GM21423 (cell line): ENCODE measurements at regions not wholly inside any gene's neighbourhood (a gene's known extent, or its start where the extent isn't known, plus 50 kb on each side); places are given as distances from the start of the nearest gene placed in this dataset.

Experiments
- ATAC-seq: cut with Tn5 transposase; IDR thresholded peaks from one replicate; pipeline ENCODE4 v1.9.1; 2021; ENCODE audit warnings: mild to moderate bottlenecking, moderate library complexity; ENCODE audit not compliant: unreplicated experiment

DNA sequence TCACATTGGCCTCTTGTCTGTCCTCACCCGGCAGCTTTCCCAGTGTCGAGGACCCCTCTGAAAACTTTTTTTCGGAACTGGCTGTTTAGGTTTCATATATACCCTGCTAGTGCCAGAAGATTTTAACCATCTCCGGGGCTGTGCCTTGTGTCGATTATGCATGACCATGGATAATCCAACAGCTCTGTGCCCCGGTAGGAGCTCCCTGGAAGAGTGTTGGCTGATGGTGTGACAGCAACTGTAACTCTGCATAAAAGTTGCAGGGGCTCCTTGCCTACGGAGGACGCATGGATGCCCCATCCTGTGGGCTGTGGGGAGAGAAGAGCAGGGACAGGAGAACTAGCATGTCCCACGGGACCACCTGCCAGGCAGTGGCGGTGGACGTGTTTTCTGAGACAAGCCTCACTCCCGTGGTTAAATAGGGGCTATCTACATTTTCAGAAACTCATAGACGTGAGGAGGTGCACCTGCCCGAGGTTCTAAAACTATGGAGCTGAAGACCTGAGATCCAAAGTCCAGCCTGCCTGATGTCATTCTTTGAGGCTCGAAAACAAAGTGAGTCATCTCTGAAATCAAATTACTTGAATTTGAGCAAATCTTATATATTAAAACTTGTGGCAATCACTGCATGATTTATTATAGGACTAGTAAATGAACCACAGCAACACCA, 437.2 kb upstream of the HS6ST1 start:
- no peak for ATAC-seq

DNA sequence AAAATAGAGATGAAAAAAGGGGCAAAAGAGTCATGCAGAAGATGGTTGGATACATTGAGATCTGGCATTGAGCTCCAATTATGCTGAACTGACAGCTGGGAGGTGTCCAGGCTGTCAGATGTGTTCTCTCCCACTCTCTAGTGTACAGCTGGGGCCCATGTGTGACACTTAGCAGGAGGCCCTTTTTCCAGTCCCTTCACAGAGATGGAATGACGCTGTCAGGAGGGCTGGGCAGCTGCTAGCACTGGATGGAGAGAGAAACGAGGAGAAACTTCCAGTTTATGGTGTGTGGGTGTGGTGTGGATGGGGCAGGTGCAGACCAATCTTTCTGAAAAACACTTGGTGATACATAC, 437.7 kb upstream of the HS6ST1 start:
- no peak for ATAC-seq

DNA sequence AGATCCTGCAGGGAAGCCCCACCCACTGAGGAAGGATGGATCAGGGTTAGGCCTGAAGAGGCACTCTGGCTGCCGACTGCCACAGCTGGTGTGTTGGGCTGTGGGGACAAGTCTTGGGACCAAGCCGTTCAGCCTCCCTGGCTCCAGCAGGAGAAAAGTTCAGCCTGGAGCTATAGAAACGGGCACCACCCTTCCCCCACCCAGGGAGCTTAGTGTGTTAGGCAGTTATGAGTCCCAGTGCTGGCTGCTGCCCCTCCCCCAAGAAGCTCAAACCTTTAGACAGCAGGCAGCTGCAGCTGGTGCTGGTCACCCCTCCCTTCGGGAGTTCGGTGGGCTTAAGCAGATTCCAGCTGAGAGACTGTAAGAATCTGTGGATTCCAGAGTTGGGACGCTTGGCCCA, 447.1 kb upstream of the HS6ST1 start:
- no peak for ATAC-seq

DNA sequence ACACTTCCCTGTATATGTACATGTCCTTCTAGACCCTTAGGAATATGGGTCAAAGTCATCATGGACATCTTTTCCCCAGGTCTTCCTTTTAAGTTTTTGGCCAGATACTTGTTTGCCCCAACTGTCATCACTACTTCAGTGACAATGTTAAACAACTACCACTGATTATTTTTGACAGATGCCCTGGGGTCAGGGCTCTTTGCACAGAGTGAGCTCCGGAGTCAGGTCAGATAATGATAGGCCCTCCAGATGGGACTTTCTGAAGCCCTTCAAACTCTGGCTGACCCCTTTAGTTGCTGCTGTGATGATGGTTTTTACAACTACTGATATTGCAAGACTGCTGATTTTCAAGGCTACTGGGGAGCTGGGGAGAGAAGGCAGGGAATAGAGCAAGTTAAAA, 449.4 kb upstream of the HS6ST1 start:
- no peak for ATAC-seq

DNA sequence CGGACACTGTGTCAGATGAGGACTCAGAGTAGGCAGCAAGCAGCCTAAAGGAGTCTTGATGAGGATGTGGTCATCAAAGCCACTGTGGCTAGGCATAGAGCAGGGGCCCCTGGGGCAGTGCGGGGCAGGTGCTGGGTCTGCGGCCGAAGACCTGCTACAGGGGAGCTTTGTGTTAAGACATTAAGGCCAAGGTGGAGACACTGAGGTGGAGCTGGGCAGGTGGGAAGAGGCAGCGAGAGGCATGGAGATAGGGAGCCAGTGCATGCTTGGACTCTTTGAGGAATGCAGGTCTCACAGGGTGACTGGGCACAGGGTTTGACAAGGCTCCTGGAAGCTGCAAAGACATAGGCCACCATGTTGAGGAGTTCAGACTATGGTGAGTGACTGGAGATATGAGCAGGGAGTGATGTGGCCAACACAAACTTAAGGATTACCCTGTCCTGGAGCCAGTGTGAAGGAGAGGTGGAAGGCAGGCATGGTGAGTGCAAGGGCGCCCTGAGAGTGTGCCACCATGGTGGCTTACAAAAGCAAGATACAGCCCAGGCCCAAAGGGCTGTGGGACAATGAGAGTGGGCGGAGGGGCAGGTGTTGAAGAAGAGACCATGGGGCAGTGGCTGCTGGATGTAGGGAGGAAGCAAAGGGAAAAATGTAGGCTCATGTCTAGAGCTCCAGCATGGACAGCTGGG, 450.9 kb upstream of the HS6ST1 start:
- no peak for ATAC-seq

DNA sequence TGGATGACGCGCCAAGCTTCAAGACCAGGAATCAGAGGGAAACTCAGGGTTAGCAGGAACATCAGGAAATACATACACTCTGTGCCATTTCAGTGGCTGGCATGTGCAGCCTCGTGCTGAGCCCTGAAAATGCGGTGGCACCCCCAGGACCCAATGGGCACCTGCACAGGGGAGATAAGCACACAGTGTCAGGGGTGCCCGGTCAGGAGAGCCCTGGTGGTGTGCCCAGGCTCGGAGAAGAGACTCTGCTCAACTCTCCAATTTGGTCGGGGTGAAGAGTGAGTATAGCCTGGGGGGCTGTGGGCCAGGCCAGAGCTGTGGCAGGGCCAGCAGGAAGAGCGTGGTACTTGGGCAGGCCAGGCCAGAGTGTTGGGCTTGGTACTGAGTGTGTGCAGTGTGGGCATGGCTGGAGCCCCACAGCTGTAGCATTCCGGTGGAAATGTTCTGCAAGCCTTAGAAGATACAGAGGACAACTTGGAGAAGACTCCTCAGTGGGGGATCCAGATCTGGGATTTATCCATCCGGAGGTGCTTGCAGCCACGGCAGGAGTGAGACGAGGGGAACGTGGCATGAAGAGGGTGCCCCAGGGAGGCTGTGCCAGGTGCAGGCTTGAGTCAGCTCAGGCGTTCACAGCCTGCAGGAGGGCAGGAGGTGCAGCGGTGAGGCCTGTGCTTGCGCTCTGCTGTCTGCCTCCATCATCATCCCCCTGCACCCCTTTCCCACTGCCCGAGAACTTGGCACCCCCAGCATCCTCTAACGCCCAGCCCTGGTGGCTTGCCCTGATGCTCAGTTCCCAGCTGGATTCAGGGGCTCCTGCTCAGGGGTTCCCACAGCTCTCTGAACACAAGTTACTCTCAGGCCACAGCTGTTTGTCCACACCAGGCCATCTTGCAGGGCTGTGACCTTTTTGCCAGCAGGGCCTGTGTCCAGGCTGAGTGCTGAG, 451.7 kb upstream of the HS6ST1 start:
- ATAC-seq, result no peak

DNA sequence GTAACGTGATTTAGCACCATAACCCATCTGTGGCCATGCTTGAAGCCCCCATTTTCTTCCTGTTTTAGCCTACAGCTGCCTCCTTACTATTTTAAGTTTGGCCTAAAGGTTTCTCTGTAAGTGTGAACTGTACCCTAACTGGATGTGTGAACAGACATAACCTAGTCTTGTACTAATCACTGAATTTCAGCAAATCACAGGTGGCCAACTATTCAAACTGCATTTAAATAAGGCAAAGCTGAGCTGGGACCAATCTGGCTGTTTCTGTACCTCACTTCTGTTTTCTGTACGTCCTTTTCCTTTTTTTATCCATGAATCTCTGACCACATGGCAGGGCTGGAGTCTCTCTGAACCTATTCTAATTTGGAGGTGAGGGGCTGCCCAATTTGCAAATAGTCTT, 452.7 kb upstream of the HS6ST1 start:
- no peak for ATAC-seq

DNA sequence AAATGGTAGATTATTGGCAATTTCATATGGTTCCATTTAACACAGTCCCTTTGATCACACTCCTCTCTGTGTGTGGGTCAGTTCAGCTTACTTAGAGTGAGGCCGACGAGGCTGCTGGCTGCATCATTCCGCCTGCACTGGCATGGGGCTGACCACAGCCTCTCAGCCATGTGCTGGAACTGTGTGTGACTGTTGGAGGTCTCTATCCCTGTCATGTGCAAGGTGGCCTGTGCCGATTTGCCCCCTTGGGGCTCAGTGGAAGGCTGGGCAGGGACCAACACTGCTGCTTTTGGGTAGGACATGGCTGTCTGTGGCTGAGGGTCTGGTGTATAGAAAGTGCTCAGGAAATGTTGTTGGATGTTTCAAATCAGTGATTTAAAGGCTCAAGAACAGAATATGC, 454.0 kb upstream of the HS6ST1 start:
- no peak for ATAC-seq

DNA sequence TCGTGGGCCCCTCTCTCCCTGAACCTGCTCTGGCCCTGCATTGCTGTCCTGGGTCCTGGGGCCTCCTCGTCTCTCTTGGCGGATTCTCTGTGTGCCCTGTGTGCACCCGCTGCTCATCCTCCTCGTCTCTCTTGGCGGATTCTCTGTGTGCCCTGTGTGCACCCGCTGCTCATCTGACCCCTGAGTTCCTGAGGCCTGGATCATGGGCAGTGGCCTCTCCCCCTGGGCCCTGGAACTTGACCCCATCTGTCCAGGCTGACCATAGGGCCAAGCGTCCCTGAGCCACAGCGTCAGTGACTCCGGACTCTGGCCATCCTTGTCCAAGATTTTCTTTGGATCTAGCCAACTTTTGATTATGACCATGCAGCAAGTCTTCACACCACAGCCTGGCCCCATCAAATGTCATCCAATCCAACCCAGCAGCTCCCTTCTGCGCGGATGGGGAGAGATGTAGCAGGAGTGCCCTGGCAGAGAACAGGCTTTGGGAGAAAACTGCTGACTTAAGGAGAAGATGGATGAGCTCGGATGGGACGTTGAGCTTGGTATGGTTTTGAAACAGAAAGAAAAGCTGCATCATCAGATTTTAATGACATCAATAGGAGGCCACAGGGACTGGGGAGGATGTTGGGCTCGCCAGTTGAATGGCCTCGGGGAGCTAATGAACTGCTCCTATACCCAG, 455.1 kb upstream of the HS6ST1 start:
- no peak for ATAC-seq

DNA sequence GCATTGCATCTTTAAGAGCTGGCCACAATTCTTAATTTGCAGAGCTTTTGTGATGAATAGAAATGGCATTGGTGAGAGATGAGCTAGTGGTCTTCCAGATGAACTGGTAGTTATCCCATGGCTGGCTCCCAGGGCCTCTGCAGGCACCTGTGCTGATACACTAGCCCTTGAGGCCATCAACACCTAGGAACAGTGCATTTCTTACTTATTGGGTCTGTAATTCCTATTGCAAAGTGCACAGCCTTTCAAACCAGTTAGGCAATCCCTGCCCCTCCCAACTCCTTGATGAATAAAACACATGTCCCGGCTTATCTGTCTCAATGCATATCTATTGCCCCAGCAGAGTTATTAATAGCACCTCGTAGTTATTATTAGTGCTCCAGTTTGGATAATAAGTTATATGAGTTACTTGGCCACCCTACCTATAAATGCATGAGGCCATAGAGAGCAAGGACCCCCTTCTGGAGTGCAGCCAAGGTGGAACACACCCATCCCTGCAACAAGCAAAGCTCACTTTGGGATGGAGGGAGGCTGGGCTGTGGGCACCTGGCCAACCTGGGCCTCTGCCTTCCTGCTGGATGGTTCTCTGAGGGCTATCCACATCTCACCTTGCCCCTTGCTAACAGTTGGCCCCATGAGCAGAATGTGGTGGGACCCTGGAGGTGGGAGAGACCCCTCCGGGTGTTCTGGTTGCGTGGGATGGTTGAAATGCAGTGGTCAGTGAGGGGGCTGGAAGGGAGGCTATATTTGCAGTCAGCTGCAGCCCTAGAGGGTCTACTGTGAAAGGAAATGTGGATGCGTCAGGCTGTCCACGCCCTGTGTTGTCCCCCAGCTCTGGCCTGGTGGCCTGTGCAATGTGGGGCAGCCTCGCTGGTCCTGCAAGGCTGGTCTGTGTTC, 455.9 kb upstream of the HS6ST1 start:
- ATAC-seq, result no peak

DNA sequence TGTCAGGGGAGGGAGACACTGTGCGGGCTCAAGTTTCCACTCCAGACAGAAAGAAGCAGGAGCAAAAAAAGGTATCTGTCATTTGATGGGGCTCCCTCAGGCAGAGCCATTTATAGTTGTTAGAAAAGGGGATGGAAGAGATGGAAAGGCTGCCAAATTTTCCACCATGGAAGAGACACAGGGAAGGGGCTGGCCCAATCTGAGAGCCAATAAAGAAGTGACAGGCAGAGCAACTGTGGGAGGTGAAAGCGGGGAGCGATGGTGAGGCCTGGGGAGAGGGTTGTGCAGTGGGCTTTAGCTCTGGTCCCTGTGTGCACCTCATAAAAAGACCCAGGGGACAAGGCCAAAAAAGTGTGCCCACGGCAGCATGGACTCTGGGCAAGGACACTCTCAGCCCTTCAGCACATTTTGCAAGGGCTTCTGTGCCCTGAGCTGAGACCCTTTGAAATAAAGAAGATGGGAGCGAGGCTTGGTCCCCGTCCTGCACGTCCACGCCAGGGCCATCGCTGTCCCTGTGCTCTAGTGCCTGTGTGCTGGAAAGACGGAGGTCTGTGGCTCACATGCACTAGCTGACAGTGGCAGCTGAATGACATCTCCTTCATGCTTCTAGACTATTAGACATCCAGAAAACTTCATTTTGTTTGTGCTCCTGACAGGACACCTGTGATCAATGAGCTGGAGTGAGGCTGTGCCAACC, 456.7 kb upstream of the HS6ST1 start:
- no peak for ATAC-seq

DNA sequence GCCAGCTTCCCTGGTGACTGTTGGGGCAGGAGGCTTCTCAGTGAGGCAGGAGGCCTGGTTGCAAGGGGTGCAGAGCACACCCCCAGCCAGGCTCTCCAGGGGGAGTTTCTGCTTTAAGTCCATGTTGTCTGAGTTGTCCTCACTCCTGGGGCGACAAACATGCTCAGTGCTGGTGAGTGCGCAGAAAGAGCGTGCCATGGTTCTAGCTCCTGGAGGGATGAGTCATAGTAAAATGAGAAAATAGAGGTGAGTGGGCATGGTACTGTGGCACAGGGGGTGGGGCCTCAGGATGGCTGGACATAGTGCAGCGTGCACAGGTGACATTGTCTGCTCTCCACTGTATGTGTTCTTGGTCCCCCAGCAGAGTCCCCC, 457.2 kb upstream of the HS6ST1 start:
- no peak for ATAC-seq

DNA sequence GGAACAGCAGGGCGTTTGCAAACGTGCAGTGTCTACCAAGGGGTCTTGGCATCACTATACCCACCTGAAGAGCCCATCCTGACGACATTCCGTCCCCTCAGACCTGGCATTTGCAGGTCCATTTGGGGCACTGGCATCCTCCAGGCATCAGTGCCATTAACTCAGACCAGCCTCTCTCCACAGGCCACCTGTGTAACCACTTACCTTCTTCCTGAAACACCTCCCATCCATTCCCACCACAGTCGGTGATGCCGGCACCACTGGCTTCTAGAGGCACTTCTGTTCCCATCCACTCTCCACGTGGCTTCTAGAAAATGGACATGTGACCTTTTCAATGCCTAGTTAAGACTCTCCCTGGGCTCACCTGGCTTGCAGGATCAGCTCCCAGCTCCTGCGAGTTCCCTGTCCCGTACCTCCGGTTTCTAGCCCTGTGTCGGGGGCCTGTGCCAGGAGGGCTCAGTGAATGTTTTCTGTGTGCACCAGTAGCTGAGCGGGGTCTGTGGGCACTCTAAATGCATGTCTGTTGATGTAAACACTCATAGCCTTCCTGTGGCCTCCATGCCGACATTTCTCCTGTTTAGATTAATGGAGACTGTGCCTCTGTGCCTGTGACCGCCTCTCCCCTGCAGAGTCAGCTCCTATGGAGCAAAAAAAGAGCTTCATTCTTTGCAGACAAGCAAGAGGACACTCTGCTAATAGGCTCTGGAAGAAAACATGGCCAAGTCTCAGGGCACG, 458.0 kb upstream of the HS6ST1 start:
- ATAC-seq, result no peak

DNA sequence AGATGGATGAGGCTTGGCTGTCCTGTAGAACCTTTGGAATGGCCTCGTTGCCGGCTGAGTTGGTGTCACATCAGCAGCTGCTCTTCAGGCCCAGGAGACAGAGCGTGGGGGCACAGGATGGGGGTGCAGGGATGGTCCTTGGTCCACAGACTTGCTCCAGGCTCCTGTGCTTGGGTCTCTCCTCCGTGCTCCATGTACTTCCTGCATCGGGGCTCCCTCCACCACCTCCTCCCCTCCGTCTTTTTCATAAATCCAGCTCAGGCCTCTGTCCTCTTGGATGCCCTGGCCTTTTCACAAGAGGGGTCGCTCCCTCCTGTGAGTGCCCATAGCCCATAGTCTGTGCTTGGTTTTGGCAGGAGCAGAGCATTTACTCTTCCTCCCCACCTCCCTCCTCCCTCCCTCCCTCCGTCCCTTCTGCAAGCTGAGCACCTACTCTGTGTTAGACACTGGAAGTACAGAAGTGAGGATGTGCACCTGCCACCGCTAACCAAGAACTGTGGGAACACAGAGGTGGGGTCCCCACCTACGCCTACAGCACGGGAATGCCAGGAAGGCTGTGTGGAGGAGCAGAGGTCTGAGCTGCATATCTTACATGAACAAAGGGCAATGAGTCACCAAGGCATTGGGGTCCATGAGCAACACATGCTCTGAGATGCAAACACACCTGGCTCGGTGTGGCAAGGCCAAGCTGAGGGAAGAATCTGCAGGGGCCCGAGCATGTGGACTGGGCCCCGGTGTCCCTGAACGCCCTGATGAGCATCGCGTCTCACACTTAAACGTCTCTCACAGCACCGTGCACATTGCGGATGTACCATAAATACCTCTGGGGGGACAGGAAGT, 458.7 kb upstream of the HS6ST1 start:
- ATAC-seq, result no peak

DNA sequence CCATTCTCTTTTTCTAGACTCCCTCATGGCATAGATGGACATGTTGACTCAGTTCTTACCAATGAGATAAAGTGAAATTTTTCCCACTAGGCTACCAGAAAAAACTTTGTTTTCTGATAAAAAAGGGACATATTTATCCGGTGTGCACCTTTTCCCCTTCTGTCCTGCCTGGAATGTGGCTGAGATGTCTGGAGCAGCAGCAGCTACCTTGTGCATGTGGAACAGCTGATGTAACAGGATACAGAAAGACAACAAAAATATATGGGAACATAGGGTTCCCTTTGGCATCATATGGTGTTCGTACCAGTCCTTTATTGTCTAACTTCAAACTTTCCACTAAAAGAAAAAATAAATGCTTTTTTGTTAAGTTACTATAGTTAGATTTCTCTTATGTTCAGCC, 460.2 kb upstream of the HS6ST1 start:
- ATAC-seq, result no peak

DNA sequence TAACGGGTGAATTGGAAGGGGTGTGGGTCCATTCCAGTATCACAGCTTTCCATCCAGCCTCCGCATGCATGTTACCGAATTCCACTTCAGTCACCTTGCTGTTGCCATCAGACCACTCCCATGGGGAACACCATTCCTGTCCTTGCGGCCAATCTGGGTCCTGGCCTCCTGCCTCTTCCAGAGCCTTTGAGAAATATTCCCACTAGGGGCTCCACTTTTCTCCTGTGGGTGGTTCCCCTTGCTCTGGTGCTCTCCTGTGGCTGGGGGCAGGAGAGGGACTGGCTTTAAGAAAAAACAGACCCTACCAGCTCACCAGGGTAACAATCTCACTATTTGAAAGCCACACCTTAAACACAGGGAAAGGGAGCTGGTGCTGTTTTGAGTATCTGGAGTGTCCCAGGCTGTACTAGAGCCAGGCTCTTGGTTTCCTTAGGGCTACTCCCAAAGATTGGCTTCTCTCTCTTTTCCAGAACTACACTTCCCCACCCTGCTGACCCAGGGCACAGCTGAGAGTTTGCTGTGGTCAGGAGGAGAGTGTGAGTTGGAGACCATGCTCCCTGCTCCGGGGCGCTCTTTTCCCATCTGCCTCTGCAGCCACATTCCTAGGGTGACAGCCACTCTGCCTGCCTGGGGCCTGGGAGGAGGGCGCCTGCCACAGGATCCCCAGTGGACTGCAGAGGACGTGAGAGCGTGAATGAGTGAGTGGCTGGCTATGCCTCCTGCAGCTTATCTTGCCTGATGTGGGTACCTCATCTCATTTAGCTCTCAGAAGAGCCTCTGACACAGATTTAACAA, 460.8 kb upstream of the HS6ST1 start:
- no peak for ATAC-seq

DNA sequence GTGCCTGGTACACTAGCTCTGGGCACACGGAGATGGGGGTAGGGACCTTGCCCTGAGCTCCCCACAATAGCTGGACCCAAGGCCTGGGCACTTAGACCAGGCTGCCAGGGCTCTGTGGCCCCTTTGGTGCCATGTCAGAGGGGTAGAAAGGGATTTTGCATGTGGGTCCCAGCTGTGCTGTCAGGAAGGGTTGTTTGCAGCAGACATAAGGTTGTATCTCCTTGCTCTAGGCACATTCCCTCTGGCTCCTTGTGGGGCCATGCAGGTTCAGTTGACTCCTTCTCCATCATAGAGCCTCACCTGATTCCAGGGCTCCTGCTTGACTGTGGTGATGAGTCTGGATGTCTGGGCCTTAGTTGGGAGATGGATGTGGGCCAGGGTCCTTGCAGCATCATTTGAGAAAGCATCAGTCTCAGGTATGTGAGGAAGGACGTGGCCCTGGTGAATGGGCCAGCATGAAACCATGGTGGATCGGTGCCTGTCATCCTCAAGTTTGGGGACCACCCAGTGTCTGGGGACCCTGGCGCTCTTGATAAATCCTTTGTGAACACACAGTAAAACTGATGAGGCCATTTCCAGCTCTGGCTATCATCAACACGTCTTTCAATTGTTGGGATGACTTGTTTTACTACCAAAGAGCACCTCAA, 461.9 kb upstream of the HS6ST1 start:
- ATAC-seq, result no peak
